HG02678 (cell line): ENCODE measurements at regions not wholly inside any gene's neighbourhood (a gene's known extent, or its start where the extent isn't known, plus 50 kb on each side); places are given as distances from the start of the nearest gene placed in this dataset.
"Not testable (repeated sequence)": the region's sequence is repeated elsewhere in the genome, so short reads cannot be mapped to it uniquely, and the experiment has no call there.

Experiments
- ATAC-seq: cut with Tn5 transposase; IDR thresholded peaks from one replicate; pipeline ENCODE4 v1.9.1; 2021; ENCODE audit warnings: mild to moderate bottlenecking, moderate library complexity; ENCODE audit not compliant: unreplicated experiment

DNA sequence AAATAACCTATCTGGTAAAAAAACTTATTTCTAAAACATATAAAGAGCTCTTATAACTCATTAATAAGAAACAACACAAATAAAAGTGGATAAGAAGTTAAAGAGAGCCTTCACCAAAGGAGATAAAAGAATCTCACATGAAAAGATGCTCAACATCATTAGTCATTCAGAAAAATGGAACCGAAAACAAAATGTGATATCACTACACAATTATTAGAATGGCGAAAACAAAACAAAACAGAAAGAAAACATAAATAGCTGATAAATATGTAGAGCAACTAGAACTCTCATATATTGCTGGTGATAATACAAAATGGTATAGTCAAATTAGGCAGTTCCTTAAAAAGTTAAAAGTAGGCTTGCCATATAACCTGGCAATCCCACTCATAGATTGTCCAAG is 1109.3 kb downstream of the PLA2G4A start:
- no peak for ATAC-seq

DNA sequence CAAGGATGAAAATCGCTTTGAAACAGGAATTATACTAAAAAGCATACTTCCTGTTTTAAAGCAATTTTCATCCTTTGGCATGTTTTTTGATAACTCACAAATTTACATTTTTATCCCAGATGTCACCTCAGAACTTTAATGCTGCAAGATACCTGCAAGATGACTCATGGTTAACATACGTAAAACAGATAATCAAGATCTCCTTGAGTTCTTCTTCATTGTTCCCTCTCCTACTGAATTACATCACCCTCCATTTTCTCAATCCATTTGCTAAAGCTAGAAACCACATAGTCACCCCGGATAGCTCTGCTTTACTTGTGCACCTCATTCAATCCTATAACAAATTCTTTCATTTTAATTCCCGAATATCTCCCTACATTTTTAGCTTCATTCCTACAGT is 1114.2 kb downstream of the PLA2G4A start:
- no peak for ATAC-seq

DNA sequence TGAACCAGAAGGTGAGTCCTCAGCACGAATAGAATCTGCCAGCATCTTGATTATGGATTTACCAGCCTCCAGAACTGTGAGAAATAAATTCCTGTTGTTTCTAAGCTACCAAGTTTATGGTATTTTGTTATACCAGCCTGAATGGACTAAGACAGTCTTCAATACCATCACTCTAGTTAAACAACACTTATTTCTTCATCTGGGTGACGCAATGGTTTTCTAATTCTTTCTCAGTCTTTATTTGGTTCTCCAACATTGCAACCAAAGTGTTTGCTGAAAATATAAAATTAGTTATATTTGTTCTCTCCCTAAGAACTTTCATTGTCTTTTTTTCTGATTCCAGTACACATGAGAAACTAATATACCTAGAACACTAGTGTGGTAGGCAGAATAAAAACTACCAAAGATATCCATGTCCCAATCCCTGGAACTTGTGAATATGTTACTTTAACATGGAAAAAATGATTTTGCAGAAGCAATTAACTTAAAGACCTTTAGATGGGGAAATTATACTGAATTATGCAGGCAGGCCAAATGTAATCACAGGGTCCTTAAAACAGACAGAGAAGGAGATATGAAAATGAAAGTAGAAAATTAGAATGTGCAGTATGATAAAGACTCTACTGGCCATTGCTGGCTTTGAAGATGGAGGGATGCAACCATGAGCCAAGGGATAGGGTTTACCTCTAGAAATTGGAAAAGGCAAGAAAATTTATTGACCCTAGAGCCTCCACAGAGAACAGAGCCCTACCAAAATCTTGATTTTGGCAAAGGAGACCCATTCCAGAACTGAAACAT is 1115.1 kb downstream of the PLA2G4A start:
- ATAC-seq: no peak

GRCh38 chr1:187946661-187947060 is 1117.9 kb downstream of the PLA2G4A start:
- ATAC-seq: not testable (repeated sequence)

GRCh38 chr1:187947359-187947758 is 1118.6 kb downstream of the PLA2G4A start:
- no peak for ATAC-seq

GRCh38 chr1:187948170-187948794 is 1119.5 kb downstream of the PLA2G4A start:
- ATAC-seq: no peak

GRCh38 chr1:187949567-187949966 is 1120.8 kb downstream of the PLA2G4A start:
- no peak for ATAC-seq

DNA sequence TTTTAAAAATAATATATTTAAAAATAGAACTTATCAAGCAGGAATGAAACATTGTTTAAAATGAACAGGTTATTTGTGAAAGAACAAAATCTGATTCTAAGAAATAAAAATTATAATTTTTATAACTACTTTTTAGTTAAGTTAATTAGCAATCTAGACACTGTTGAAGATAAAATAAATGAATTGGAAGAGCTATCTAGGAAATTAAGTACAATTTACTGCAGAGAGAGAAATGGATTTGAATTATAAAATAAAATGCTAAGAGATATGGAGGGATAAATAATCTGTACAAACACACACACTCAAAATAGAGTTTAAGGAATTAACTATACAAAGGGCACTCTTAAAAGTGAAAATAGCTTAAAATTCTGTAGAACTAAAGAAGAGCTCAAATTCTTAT is 1123.1 kb downstream of the PLA2G4A start:
- no peak for ATAC-seq

DNA sequence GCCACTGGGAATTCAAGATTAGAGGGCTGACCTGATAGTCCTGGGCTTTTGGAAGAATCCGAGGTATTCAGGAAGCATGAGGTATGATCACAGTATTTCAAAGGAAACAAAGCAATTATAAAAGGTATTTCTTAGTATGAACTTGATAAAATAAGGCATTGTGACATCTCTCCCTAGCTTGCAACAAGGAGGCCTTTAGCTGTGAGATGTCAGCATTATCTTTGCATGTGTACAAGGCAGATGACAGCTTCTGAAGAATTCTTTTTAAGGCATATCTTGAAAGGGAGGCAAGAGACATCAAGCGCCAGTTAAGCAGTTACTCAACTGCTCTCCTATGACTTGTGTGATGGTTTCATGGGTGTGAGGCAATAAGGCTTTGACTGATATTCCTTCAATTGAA is 1123.7 kb downstream of the PLA2G4A start:
- no peak for ATAC-seq

DNA sequence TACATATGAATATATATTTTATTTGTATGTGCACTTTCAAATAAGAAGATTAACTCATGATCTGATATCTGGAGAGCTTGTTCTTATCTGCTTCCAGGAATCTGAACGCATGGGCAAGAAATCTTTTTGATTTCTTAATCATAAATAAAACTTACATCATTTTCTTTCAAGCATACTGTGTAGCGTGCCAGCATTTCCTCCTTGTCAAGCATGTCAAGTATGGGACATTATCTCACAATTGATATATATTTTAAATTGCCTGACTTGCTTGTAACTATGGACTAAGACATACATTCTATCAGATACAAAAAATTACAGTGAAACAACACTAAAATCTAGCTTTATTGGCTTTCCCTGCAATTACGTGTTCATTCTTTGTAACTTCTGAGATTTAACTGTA is 1128.2 kb downstream of the PLA2G4A start:
- ATAC-seq: no peak

- no peak for ATAC-seq
Measured at GRCh38 chr1:187958207-187958606, 1129.5 kb downstream of the PLA2G4A start.

DNA sequence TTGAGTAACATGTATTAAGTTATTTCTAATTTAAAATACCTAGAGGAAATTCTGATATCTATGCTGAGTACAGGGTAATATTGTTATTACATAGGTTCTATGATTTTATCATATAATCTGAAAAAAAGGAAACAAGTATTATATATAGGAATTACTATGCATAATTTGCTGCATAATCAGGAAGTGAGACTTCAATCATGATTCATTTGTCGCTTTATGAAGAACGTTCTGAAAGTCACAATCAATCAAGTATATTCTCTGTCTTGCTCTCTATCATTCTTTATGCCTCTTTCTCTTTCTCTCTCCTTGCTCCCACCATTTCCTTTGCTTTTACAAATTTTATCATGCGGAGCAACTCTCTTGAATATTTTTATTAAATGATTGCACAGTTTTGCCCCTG is 1130.3 kb downstream of the PLA2G4A start:
- no peak for ATAC-seq

DNA sequence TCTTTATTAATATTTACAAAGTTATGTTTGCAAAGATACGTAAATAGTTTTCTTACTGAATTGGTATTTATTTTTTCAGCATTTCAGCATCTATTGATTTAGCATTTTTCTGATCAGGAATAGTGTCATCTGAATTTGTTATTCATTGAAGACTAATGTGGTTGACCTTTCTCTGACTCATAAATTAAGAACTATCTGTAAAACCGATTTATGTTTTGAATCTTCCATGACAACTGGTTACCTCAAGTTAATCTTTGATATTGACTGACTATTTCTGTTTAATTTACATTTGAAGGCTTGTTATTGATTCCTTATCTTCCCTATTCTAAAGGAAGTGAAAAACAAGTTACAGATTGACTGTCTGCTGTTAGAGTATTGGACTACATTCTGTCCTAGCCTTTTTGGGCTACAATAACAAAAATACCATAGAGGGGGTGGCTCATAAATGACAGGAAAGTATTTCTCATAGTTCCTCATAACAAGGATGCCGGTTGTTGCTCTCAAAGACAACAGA is 1131.4 kb downstream of the PLA2G4A start:
- ATAC-seq: no peak

GRCh38 chr1:187961895-187962294 is 1133.1 kb downstream of the PLA2G4A start:
- ATAC-seq: no peak

DNA sequence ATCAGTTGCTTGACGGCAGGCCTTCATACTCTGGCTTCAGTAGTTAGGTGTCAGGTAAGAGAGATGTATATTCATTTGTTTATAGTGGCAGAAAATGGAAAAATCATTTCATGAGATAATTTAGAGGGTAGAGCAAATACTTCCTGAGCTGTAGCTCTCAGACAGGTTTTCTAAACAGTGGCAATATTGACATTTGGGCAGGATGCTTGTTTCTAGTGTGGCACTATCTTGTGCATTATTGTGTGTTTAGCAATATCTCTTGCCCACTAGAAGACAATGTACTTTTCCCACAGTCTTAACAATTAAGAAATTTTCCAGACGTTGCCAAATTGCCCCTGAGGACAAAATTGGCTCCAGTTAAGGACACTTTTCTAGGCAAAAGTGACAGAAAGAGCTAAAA is 1143.1 kb downstream of the PLA2G4A start:
- ATAC-seq: no peak

GRCh38 chr1:187977298-187977697 is 1148.5 kb downstream of the PLA2G4A start:
- no peak for ATAC-seq

DNA sequence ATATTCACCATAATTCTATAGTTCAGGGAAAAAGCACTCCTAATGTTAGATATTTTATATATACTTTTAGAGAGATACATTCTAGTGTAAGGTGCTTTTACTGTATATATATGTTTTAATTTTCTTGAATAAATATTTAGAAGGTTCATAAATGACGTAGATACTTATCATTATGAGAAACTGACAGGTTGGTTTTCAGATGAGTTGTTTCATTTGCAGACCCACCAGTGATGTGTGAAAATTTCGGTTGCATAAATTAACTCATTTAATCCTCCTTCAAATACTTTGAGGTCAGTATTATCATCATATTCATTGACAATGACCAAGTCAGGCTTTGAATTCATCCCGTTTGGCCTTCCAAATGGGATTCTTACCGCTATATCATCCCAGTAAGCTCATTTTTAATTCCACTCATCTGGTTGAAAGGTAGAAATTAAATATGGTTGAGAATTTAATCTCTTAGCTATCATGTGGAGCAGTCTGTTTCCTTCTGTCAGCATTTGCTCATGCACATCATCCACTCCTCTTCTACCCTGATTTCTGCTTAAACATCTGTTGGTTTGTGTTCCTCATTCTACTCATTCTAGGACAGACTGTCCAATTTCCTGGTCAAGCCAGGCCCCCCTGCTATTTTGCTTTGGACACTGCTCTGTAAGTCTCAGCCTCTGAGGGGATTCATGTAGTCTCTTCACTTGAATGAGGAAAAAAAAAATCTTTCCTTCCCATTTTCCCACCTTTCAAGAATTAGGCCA is 1156.6 kb downstream of the PLA2G4A start:
- ATAC-seq: peak; percentile 38

GRCh38 chr1:187985897-187986654 is 1157.3 kb downstream of the PLA2G4A start:
- ATAC-seq: peak; percentile 79

DNA sequence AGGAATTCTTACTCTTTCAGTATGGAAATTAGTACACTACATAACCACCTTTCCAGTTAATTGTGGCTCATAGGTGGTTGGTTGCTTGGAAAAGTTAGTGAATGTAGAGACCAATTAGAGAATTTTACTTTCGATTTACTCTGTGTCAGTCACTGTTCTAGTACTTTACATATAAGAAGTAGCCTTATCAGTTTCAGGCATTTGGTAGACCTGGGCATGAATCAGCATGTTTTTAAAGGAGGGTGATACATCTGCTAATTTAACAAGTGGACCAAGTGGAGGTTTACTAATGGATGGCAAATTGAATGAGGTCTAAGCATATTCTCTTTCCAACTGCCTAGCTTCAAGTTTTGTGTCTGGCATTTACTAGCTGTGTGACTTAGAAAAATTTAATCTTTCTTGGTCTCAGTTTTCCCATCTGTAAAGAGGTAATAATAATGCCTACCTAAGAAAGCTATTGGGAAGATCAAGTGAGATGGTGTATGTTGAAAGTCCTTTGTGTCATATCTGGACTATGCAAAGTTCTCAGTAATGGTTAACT is 1158.6 kb downstream of the PLA2G4A start:
- ATAC-seq: no peak

GRCh38 chr1:187991944-187992343 is 1163.2 kb downstream of the PLA2G4A start:
- ATAC-seq: no peak

GRCh38 chr1:187996780-187997179 is 1168.0 kb downstream of the PLA2G4A start:
- ATAC-seq: no peak
